Upper lobe of left lung (tissue), 6 donors: ENCODE measurements at regions not wholly inside any gene's neighbourhood (a gene's known extent, or its start where the extent isn't known, plus 50 kb on each side); places are given as distances from the start of the nearest gene placed in this dataset.

Experiments used
- ATAC-seq, 2 donors: fragments of 200-7000 bp; cut with Tn5 transposase; one replicate each; pipeline ENCODE4 v1.9.1; 2022; ENCODE audit warnings: mild to moderate bottlenecking in 2 of 2, moderate library complexity in 2 of 2; ENCODE audit not compliant: low FRiP score in 2 of 2
- DNase-seq, 2 donors: peaks; one replicate each; pipeline ENCODE4 v3.0.0-alpha.2; 2019 to 2020
- H3K27ac ChIP-seq, 4 donors: fragments of 200-600 bp; sonication (generic); one replicate each; pipeline ENCODE4 v1.5.1; 2016 to 2019
- H3K27me3 ChIP-seq, 4 donors: fragments of 200-600 bp; sonication (generic); one replicate each; pipeline ENCODE4 v1.5.1; 2017 to 2019
- H3K36me3 ChIP-seq, 4 donors: fragments of 200-600 bp; sonication (generic); one replicate each; pipeline ENCODE4 v1.5.1; 2016 to 2019
- H3K4me1 ChIP-seq, 4 donors: fragments of 200-600 bp; sonication (generic); one replicate each; pipeline ENCODE4 v1.5.1; 2018 to 2019
- H3K4me3 ChIP-seq, 4 donors: fragments of 200-600 bp; sonication (generic); one replicate each; pipeline ENCODE4 v1.5.1; 2017 to 2019; ENCODE audit warnings: mild to moderate bottlenecking in 2 of 4, moderate library complexity in 1 of 4
- H3K9me3 ChIP-seq, 4 donors: fragments of 200-600 bp; sonication (generic); one replicate each; pipeline ENCODE4 v1.5.1; 2018 to 2019
- CTCF ChIP-seq, 6 experiments: fragments of 450-650 bp in 4 of 6; fragments of 200-600 bp in 2 of 6; sonication (generic) in 2 of 6; IDR thresholded peaks; one replicate each; pipeline ENCODE4 v1.5.1; 2016 to 2019; ENCODE audit warnings: antibody characterized with exemption in 6 of 6
- EP300 ChIP-seq, 4 donors: sonication (generic); formaldehyde crosslinking; IDR thresholded peaks; one replicate each; pipeline ENCODE4 v1.5.1; 2017; ENCODE audit warnings: antibody characterized with exemption in 4 of 4, control low read depth in 2 of 4
- POLR2A ChIP-seq, 4 donors: fragments of 450-650 bp; IDR thresholded peaks; one replicate each; pipeline ENCODE4 v1.5.1; 2016 to 2017; ENCODE audit warnings: antibody characterized with exemption in 4 of 4, mild to moderate bottlenecking in 2 of 4
- POLR2AphosphoS5 ChIP-seq, 2 donors: sonication (generic); formaldehyde crosslinking; IDR thresholded peaks; one replicate each; pipeline ENCODE4 v1.5.1; 2017; ENCODE audit warnings: antibody characterized with exemption in 2 of 2
- WGBS, 2 donors: methylation state at CpG; one replicate each; pipeline ENCODE4 v1.1.5; 2017 to 2018; 5-methylcytosine and 5-hydroxymethylcytosine counted together
- donor health status: DM: no; HTN: no; CAD: no; lungs with moderate emphysema.
- donor health status: DM: no; HTN: yes; CAD: no; lungs with severe emphysema.

- 68 to 83% methylated on average over 3 of the region's 3 CpGs for WGBS, 2 donors
- H3K27me3 ChIP-seq = no peaks in the 10 kb centered on the region
- H3K4me1 ChIP-seq = no peaks in the 10 kb centered on the region
- H3K36me3 ChIP-seq = no peaks in the 10 kb centered on the region
- no peak overlapping the region for H3K4me3 ChIP-seq
- no peak for DNase-seq
- no peak for ATAC-seq
- H3K9me3 ChIP-seq = no peaks in the 10 kb centered on the region
- H3K27ac ChIP-seq = no peak overlapping the region
- TF ChIP-seq EP300 (IDR thresholded peaks at IDR 0.05) (no peak), POLR2A (IDR thresholded peaks at IDR 0.05) (no peak), CTCF (IDR thresholded peaks at IDR 0.05) (no peak), POLR2AphosphoS5 (IDR thresholded peaks at IDR 0.05) (no peak)
These were observed 57.4 kb upstream of the IQSEC1 start for GRCh38 chr3:13130464-13131193.

DNA sequence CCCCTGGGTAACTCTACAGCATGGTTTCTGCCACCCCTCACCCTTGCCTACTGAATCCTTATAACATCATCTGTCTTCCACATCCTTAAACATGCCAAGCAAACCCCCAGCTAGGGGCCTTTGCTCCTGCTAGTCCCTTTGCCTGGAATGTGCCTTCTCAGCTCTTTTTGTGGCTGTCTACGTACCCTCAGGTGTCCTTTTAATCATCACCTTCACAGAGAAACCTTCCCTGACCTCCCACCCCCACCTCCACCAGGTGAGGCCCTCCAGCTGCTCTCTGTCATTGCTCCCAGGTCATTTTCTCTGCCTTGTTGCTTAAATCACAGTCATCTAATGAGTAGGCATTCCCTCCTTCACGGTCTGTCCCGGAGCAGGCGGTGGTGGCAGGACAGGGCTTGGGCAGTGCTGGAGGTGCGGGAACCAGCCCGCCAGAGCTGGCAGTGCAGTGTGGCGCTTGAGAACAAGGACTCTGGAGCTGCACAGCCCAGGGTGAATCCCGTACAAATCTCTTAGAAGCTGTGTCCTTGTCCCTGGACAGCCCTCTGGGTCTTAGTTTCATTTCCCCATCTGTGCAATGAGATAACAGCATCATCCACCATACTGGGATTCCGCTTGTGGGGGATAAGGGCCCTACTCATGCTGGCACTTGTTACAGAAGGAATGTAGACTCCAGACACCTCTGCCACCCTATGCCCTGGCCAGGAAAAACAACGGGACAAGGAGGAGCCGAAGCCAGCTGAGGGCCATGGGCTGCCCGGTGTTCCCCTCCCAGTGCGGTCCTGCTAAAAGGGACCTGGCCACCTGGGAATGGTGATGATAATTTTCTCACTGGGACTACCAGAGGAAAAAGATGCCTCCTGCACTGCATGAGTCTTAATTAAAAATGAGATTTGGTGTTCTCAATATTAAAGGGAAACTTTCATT is 52.1 kb upstream of the IQSEC1 start:
- no peaks in the 10 kb centered on the region for H3K27me3 ChIP-seq
- no peak overlapping the region for H3K4me3 ChIP-seq
- no peaks in the 10 kb centered on the region for H3K36me3 ChIP-seq
- no peaks in the 10 kb centered on the region for H3K9me3 ChIP-seq
- peaks cover 0 to 6% (median 0%) of the 10 kb centered on the region in 4 donors for H3K4me1 ChIP-seq
- H3K27ac ChIP-seq = no peak overlapping the region
- no peak for TF ChIP-seq EP300 (IDR thresholded peaks at IDR 0.05)
- no peak for TF ChIP-seq CTCF (IDR thresholded peaks at IDR 0.05)
- TF ChIP-seq POLR2AphosphoS5 (IDR thresholded peaks at IDR 0.05) = no peak
- TF ChIP-seq POLR2A (IDR thresholded peaks at IDR 0.05) = no peak
- no peak for DNase-seq
- no peak for ATAC-seq
- 88 to 89% methylated on average over 10 to 13 of the region's 13 CpGs for WGBS, 2 donors

DNA sequence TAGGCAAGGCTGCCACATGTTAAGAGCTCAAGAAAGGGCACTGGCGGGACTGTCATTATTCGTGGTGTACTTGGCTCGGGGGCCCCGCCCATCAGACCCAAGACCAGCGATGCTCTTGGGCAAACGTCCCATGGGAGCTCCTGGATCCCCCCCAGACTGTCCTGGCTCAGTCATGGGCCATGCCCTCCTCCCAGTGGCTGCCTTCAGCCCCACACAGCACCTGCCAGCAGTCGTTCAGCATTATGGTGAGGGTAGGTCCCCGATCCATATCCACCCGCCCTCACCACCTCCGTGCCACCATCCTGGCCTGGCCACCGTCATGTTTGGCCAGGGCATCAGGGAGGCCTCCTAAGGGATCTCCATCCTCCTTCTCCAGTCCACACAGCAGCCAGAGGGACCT is 51.4 kb upstream of the IQSEC1 start:
- no peak overlapping the region for H3K27ac ChIP-seq
- no peaks in the 10 kb centered on the region for H3K9me3 ChIP-seq
- H3K27me3 ChIP-seq = no peaks in the 10 kb centered on the region
- peaks cover 0 to 6% (median 0%) of the 10 kb centered on the region in 4 donors for H3K4me1 ChIP-seq
- no peak for ATAC-seq
- H3K4me3 ChIP-seq = no peak overlapping the region
- DNase-seq = no peak
- WGBS, 2 donors = 78 to 83% methylated on average over 6 to 11 of the region's 11 CpGs
- no peak for TF ChIP-seq POLR2A (IDR thresholded peaks at IDR 0.05)
- TF ChIP-seq CTCF (IDR thresholded peaks at IDR 0.05) = no peak
- TF ChIP-seq EP300 (IDR thresholded peaks at IDR 0.05) = no peak
- no peak for TF ChIP-seq POLR2AphosphoS5 (IDR thresholded peaks at IDR 0.05)
- H3K36me3 ChIP-seq = no peaks in the 10 kb centered on the region

GRCh38 chr3:13123765-13124164 is 50.5 kb upstream of the IQSEC1 start:
- no peak for ATAC-seq

More at GRCh38 chr3:13123765-13124164, 50.5 kb upstream of the IQSEC1 start:
- no peaks in the 10 kb centered on the region for H3K27me3 ChIP-seq
- H3K27ac ChIP-seq = no peak overlapping the region
- H3K36me3 ChIP-seq = no peaks in the 10 kb centered on the region
- H3K4me3 ChIP-seq = no peak overlapping the region
- no peak for DNase-seq
- TF ChIP-seq POLR2AphosphoS5 (IDR thresholded peaks at IDR 0.05) (no peak), POLR2A (IDR thresholded peaks at IDR 0.05) (no peak), CTCF (IDR thresholded peaks at IDR 0.05) (no peak), EP300 (IDR thresholded peaks at IDR 0.05) (no peak)
- 92 to 93% methylated on average over 8 to 11 of the region's 11 CpGs for WGBS, 2 donors
- peaks cover 0 to 6% (median 0%) of the 10 kb centered on the region in 4 donors for H3K4me1 ChIP-seq
- no peaks in the 10 kb centered on the region for H3K9me3 ChIP-seq
